DND-41 (cell line): ENCODE measurements at regions not wholly inside any gene's neighbourhood (a gene's known extent, or its start where the extent isn't known, plus 50 kb on each side); places are given as distances from the start of the nearest gene placed in this dataset.

Experiments
- ATAC-seq: fragments of 200-7000 bp; cut with Tn5 transposase; 3 replicates; pipeline ENCODE4 v1.9.1; 2021; ENCODE audit warnings: low read depth; ENCODE audit not compliant: insufficient read depth
- DNase-seq: peaks from one replicate; pipeline ENCODE4 v3.0.0-alpha.2; 2020
- H2AFZ ChIP-seq: 2 replicates; pipeline ENCODE4 v1.6.0; 2012; ENCODE audit warnings: low read depth, low read length
- H3K27ac ChIP-seq: 2 replicates; pipeline ENCODE4 v1.5.1; 2012; ENCODE audit warnings: low read length, inconsistent platforms
- H3K27me3 ChIP-seq: fragments of 200-600 bp; sonication (generic); 2 replicates; pipeline ENCODE4 v1.6.0; 2012; ENCODE audit warnings: low read length, mild to moderate bottlenecking, inconsistent platforms; ENCODE audit not compliant: insufficient read depth, poor library complexity
- H3K36me3 ChIP-seq: 2 replicates; pipeline ENCODE4 v1.5.1; 2012; ENCODE audit warnings: low read length, inconsistent platforms; ENCODE audit not compliant: insufficient read depth
- H3K4me1 ChIP-seq: 2 replicates; pipeline ENCODE4 v1.5.1; 2012; ENCODE audit warnings: mild to moderate bottlenecking, low read length; ENCODE audit not compliant: insufficient read depth
- H3K4me2 ChIP-seq: 2 replicates; pipeline ENCODE4 v1.6.0; 2012; ENCODE audit warnings: mild to moderate bottlenecking, moderate library complexity, low read length, inconsistent platforms; ENCODE audit not compliant: insufficient read depth
- H3K4me3 ChIP-seq, 2 experiments: fragments of 200-600 bp in 1 of 2; shearing (Covaris generic) in 1 of 2; 2 replicates each; pipeline ENCODE4 v1.5.1; 2012 to 2016; ENCODE audit warnings: inconsistent platforms in 2 of 2, low read length in 2 of 2, mild to moderate bottlenecking in 2 of 2, low read depth in 1 of 2, moderate library complexity in 1 of 2
- H3K79me2 ChIP-seq: 2 replicates; pipeline ENCODE4 v1.6.0; 2012; ENCODE audit warnings: low read length, inconsistent platforms; ENCODE audit not compliant: insufficient read depth
- H3K9ac ChIP-seq: 2 replicates; pipeline ENCODE4 v1.6.0; 2012; ENCODE audit warnings: low read depth, mild to moderate bottlenecking, inconsistent platforms, low read length, moderate library complexity
- H3K9me3 ChIP-seq: 2 replicates; pipeline ENCODE4 v1.5.1; 2012; ENCODE audit warnings: low read length, moderate library complexity, mild to moderate bottlenecking, inconsistent platforms; ENCODE audit not compliant: insufficient read depth, severe bottlenecking
- H4K20me1 ChIP-seq: 2 replicates; pipeline ENCODE4 v1.6.0; 2012; ENCODE audit warnings: low read length; ENCODE audit not compliant: insufficient read depth
- EZH2 ChIP-seq: IDR thresholded peaks from 3 replicates; pipeline ENCODE4 v1.6.1; 2012; ENCODE audit warnings: borderline replicate concordance, low read depth, mild to moderate bottlenecking, moderate library complexity, low read length, inconsistent platforms; ENCODE audit not compliant: severe bottlenecking
- TF ChIP-seq, protein P1 (sequence below): IDR thresholded peaks from 2 replicates; pipeline ENCODE4 v1.5.1; 2012; ENCODE audit warnings: borderline replicate concordance, low read length, moderate library complexity, mild to moderate bottlenecking; ENCODE audit not compliant: poor library complexity, severe bottlenecking; ENCODE audit errors: extremely low read depth

- no peak overlapping the region for H2AFZ ChIP-seq
- ATAC-seq (no peak), DNase-seq (no peak)
- H3K4me1 ChIP-seq, result no peaks in the 10 kb centered on the region
- H3K9ac ChIP-seq, result no peak overlapping the region
- no peaks in the 10 kb centered on the region for H3K79me2 ChIP-seq
- H3K36me3 ChIP-seq, result no peaks in the 10 kb centered on the region
- no peaks in the 10 kb centered on the region for H3K9me3 ChIP-seq
- H3K27ac ChIP-seq, result no peak overlapping the region
- TF ChIP-seq, protein P1, sequence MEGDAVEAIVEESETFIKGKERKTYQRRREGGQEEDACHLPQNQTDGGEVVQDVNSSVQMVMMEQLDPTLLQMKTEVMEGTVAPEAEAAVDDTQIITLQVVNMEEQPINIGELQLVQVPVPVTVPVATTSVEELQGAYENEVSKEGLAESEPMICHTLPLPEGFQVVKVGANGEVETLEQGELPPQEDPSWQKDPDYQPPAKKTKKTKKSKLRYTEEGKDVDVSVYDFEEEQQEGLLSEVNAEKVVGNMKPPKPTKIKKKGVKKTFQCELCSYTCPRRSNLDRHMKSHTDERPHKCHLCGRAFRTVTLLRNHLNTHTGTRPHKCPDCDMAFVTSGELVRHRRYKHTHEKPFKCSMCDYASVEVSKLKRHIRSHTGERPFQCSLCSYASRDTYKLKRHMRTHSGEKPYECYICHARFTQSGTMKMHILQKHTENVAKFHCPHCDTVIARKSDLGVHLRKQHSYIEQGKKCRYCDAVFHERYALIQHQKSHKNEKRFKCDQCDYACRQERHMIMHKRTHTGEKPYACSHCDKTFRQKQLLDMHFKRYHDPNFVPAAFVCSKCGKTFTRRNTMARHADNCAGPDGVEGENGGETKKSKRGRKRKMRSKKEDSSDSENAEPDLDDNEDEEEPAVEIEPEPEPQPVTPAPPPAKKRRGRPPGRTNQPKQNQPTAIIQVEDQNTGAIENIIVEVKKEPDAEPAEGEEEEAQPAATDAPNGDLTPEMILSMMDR, result no peak
- no peak for TF ChIP-seq EZH2
- H3K4me3 ChIP-seq, result no peak overlapping the region
- H3K4me2 ChIP-seq, result no peak overlapping the region
- H4K20me1 ChIP-seq, result no peaks in the 10 kb centered on the region
- no peaks in the 10 kb centered on the region for H3K27me3 ChIP-seq
These were observed 107.8 kb upstream of the PDHA2 start for GRCh38 chr4:95732061-95732460.

DNA sequence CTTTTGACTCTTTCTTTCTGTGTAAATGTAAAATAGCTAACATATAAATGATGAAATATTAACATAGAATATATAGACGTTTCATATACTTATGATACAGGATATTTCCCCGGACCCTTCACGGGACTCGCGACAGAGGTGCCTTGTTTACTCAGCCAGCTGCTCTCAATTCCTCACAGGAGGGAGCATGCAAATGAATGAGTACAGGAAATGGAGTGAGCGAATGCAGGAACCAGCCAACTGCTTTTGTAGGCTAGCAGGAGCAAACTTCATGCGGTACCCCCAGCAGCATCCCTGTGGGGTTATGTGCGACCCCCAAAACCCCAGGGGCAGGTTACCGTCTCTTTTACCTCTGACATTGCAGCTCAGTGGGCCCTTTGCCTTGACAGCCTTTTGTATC, 110.3 kb upstream of the PDHA2 start:
- Histone ChIP-seq H3K27me3 (no peaks in the 10 kb centered on the region), H3K9ac (no peak overlapping the region), H3K36me3 (no peaks in the 10 kb centered on the region), H3K4me1 (no peaks in the 10 kb centered on the region), H3K4me2 (no peak overlapping the region), H3K9me3 (no peaks in the 10 kb centered on the region), H4K20me1 (no peaks in the 10 kb centered on the region), H3K27ac (no peak overlapping the region), H3K4me3 (no peak overlapping the region), H2AFZ (no peak overlapping the region), H3K79me2 (no peaks in the 10 kb centered on the region)
- DNase-seq, result no peak
- TF ChIP-seq, protein P1, result no peak
- TF ChIP-seq EZH2, result no peak
- no peak for ATAC-seq

GRCh38 chr4:95728145-95728544, 111.7 kb upstream of the PDHA2 start:
- H3K79me2 ChIP-seq, result no peaks in the 10 kb centered on the region
- H3K4me2 ChIP-seq, result no peak overlapping the region
- no peaks in the 10 kb centered on the region for H3K4me1 ChIP-seq
- no peaks in the 10 kb centered on the region for H3K36me3 ChIP-seq
- no peaks in the 10 kb centered on the region for H3K27me3 ChIP-seq
- ATAC-seq (no peak), DNase-seq (no peak)
- H2AFZ ChIP-seq, result peak overlapping the region; percentile 19; the same call in 1 of the 2 replicates
- no peak overlapping the region for H3K27ac ChIP-seq
- no peaks in the 10 kb centered on the region for H4K20me1 ChIP-seq
- no peaks in the 10 kb centered on the region for H3K9me3 ChIP-seq
- H3K4me3 ChIP-seq, result no peak overlapping the region
- TF ChIP-seq, protein P1, result no peak
- no peak for TF ChIP-seq EZH2
- no peak overlapping the region for H3K9ac ChIP-seq

DNA sequence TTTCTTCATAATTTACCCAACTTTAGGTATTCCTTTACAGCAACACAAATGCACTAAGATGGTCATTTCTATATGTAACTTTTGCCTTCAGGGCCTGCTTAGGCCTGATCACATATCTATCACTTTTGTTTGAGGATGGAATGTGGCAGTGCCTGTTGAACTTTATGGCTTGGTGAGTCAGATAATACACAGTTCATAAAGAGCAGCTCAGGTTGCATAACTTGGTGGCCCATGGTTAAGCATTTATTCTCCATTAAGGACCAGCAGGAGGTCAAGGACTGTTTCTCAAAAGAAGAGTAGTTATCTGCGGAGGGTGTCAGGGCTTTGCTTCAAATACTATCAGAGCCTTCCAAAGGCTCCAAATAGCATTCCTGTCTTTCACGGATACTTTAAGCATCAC, 124.1 kb upstream of the PDHA2 start:
- no peaks in the 10 kb centered on the region for H3K36me3 ChIP-seq
- H3K4me1 ChIP-seq, result no peaks in the 10 kb centered on the region
- no peaks in the 10 kb centered on the region for H4K20me1 ChIP-seq
- DNase-seq, result no peak
- no peak overlapping the region for H3K4me2 ChIP-seq
- no peak overlapping the region for H3K9ac ChIP-seq
- H3K4me3 ChIP-seq, result no peak overlapping the region
- H2AFZ ChIP-seq, result peak overlapping the region; percentile 8; the same call in 1 of the 2 replicates
- TF ChIP-seq EZH2, result no peak
- TF ChIP-seq, protein P1, result no peak
- no peaks in the 10 kb centered on the region for H3K27me3 ChIP-seq
- no peak overlapping the region for H3K27ac ChIP-seq
- ATAC-seq, result no peak
- no peaks in the 10 kb centered on the region for H3K79me2 ChIP-seq
- H3K9me3 ChIP-seq, result no peaks in the 10 kb centered on the region
